HG03064 (cell line): ENCODE measurements at regions not wholly inside any gene's neighbourhood (a gene's known extent, or its start where the extent isn't known, plus 50 kb on each side); places are given as distances from the start of the nearest gene placed in this dataset.

Source experiments
- ATAC-seq: cut with Tn5 transposase; IDR thresholded peaks from one replicate; pipeline ENCODE4 v1.9.1; 2021; ENCODE audit warnings: low read depth; ENCODE audit not compliant: unreplicated experiment

GRCh38 chr5:103356350-103357091, 98.0 kb downstream of the MACIR start:
- no peak for ATAC-seq

GRCh38 chr5:103355579-103355978, 97.0 kb downstream of the MACIR start:
- ATAC-seq = no peak

GRCh38 chr5:103354446-103354845, 95.9 kb downstream of the MACIR start:
- no peak for ATAC-seq

GRCh38 chr5:103353581-103353980, 95.0 kb downstream of the MACIR start:
- ATAC-seq = no peak

DNA sequence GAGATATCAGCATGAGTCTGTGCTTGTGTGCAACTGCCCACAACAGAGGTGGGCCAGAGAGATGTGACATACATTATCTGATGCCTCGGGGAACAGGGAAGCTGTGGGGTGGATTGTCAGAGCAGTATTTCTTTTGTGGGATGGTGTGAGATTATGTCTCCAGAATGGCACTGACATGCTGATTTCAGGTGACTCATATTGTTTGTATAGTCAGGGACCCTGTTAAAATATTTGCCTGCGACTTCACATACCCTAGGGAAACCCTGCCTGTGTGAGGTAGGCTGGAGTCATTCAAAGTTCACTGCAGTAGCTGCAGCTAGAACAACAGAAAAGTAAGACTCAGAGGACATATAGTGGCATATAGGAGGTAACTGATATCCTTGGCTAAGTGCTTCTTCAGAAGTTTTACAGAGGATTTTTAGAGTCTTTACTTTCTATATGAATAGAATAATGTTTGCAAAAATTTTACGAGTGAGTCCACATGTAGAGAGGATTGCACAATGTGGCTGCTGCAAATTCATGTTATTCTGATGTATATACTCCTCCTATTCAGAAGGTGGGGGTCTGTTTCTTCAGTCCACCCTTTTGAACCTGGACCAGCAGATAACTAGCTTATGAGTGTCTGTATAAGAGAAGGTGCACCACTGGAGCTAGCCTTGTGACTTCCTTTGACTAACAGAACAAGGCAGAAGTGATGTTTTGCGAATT, 89.3 kb downstream of the MACIR start:
- no peak for ATAC-seq

- ATAC-seq = no peak
Measured at GRCh38 chr5:103346162-103346748, 87.7 kb downstream of the MACIR start.

DNA sequence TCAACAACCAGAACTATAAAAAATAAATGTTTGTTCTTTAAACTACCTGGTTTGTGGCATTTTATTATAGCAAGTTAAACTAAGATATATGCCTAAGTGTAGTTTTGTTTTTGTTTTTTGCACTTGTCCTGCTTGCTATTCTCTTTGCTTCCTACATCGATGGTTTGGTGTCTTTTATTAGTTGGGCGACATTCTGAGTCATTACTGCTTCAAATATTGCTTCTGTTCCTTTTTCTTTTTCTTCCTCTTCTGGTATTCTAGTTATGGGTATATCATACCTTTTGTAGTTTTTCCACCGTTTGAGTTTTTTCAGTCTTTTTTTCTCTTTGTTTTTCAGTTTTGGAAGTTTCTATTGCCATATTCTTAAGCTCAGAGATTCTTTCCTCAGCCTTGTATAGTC, 86.9 kb downstream of the MACIR start:
- no peak for ATAC-seq

GRCh38 chr5:103340717-103341388, 82.3 kb downstream of the MACIR start:
- ATAC-seq = peak; percentile 99

DNA sequence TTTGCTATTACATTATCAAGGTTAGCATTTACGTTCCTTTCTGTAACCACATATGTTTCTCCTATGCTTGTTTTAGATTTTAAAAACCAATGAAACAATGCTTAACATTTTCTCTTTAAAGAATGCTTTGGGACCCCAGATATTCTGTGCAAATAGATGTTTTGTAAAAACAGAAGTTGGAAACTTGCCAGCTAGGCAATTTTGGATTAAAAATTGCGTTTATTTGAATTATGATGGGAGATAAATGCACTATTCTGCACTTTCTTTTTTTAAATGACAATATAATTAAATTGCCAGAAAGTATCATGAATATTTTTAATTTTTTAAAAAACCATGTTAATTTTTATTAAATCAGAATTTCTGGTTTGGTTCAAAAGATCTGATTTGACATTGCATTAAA, 81.6 kb downstream of the MACIR start:
- no peak for ATAC-seq

- ATAC-seq = no peak
Measured at GRCh38 chr5:103336941-103337340, 78.4 kb downstream of the MACIR start.

DNA sequence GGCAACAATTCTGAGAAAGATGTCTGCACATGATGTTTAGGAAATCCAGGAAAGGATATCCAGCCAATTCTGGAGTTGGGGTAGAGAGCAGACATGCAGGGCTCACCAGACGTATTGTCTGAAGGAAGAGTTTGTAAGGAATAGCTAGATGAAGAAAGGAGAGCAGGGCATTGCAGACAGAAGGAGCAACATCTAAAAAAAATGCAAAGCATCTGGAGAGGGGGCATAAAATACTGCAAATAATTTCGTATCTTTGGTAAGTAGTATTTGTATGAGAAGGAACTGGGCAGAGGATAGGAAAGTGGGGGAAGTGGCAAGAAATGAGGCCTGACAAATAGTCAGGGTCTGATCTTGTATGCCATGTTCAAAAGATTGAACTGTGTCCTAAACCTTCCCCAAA, 74.8 kb downstream of the MACIR start:
- ATAC-seq = no peak

- no peak for ATAC-seq
Measured at GRCh38 chr5:103330875-103331274, 72.3 kb downstream of the MACIR start.
